Central memory CD8-positive, alpha-beta T cell (primary cell): ENCODE measurements at regions not wholly inside any gene's neighbourhood (a gene's known extent, or its start where the extent isn't known, plus 50 kb on each side); places are given as distances from the start of the nearest gene placed in this dataset.

ENCODE experiments used
- ATAC-seq: fragments of 150-1000 bp; cut with Tn5 transposase; replicated peaks from 2 replicates; pipeline ENCODE4 v1.10.0; 2022; ENCODE audit warnings: mild to moderate bottlenecking, moderate FRiP score, moderate number of reproducible peaks; ENCODE audit not compliant: poor library complexity, severe bottlenecking; ENCODE audit errors: extremely low read depth
- DNase-seq, 2 donors: peaks; one replicate each; pipeline ENCODE4 v3.0.0; 2021; ENCODE audit warnings: low spot score in 2 of 2
- H3K27ac Mint-ChIP-seq: one replicate; pipeline ENCODE4 v1.8.0; 2022; ENCODE audit warnings: low read depth, mild to moderate bottlenecking, moderate library complexity, mixed read lengths
- H3K27me3 Mint-ChIP-seq: one replicate; pipeline ENCODE4 v1.8.0; 2022; ENCODE audit warnings: mixed read lengths
- H3K36me3 Mint-ChIP-seq: one replicate; pipeline ENCODE4 v1.8.0; 2022; ENCODE audit warnings: mild to moderate bottlenecking, moderate library complexity, mixed read lengths; ENCODE audit not compliant: insufficient read depth
- H3K4me1 Mint-ChIP-seq: one replicate; pipeline ENCODE4 v1.8.0; 2022; ENCODE audit warnings: mixed read lengths
- H3K4me3 Mint-ChIP-seq: one replicate; pipeline ENCODE4 v1.8.0; 2022; ENCODE audit warnings: mild to moderate bottlenecking, moderate library complexity, mixed read lengths
- H3K9me3 Mint-ChIP-seq: one replicate; pipeline ENCODE4 v1.8.0; 2022; ENCODE audit warnings: mixed read lengths

DNA sequence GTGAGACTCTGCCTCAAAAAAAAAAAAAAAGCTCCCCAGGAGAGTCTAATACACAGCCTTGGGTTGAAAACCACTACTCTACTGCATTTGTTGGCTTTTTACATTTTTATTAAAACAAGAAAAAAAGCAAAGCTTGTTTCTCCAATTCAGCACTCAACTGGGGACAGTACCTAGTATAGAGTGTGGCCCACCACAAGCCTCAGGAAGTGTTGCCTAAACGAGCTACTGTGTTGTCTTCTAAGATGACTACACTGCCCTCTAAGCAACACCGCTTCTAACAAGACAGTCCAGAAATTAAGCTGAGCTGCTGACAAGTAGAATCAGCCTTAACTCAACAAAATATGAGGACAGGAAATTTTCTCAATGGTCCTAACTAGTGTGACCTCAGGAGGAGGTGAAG, 522.2 kb downstream of the FGF9 start:
- DNase-seq (no peak), ATAC-seq (no peak)
- Mint-ChIP-seq H3K4me3 (no peak overlapping the region), H3K9me3 (no peaks in the 10 kb centered on the region), H3K27ac (no peak overlapping the region), H3K27me3 (no peaks in the 10 kb centered on the region), H3K36me3 (peaks cover 2% of the 10 kb centered on the region), H3K4me1 (no peaks in the 10 kb centered on the region)

DNA sequence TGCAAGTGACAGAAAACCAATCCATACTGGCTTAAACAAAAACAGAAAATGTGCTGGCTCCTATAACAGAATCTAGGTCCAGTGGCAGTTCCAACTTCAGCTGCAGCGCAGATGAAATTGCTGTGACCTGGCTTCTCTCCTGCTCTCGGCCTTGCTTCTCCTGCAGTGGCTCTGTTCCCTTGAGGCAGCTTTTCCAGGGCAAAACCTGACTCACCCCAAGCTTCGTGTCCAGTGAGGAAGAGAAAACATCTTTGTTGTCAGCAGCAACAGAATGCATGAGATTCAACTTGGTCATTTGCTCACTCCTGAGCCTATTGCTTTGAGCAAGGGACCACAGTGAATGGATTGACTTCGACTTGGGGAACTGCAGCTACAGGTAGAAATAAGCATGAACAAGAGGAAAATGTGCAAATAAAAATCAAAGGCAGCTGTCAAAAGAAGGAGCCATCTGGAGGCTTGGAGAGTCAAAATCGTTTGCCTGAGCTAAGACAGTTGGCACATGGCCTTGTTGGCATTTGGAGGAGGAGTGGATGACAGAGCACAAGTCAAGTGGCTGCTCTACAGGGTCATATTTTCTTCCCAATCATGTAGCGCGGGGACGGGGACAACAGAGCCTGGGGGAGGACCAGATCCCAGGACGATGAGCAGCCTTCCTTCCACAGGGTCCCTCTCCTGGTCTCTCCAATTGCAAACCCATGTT, 523.4 kb downstream of the FGF9 start:
- H3K36me3 Mint-ChIP-seq = peaks cover 2% of the 10 kb centered on the region
- no peak overlapping the region for H3K4me3 Mint-ChIP-seq
- H3K9me3 Mint-ChIP-seq = no peaks in the 10 kb centered on the region
- ATAC-seq = no peak
- no peak for DNase-seq
- H3K4me1 Mint-ChIP-seq = no peaks in the 10 kb centered on the region
- no peaks in the 10 kb centered on the region for H3K27me3 Mint-ChIP-seq
- no peak overlapping the region for H3K27ac Mint-ChIP-seq

DNA sequence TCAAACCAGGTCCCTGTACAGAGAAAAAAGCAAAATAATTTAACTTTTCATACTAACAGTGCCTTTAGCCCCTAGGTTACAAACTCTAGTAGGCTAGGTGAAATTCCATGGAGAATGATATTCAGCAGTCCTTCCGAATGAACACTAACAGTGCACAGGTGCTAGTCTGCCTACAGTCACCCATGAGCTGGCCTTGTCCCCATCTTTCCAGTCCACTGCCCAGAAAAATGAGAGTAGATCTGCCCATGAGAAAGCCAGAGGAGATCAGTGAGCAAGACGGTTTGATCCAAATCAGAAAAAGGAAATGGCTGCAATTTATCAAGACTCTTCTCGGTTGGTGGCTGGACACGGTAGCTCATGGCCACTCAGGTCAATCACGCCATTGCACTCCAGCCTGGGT, 524.9 kb downstream of the FGF9 start:
- no peak overlapping the region for H3K4me3 Mint-ChIP-seq

DNA sequence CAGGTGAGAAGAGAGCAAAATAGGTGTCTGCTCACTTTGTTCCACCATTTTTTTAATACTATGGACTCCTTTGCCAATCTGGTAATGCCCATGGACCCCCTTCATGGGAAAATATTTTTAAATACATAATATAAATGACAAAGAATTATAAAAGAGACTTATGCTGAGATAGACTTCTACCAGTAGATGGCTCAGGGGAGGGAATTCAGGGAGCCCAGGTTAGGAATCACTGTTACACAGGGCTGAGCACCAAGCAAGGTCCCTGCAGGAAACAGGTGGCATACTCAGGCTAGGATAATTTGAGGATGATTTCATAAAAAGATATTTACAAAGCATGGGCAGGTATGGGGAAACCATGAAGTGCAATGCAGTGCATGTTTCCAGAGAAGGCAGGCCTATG, 525.9 kb downstream of the FGF9 start:
- DNase-seq (no peak), ATAC-seq (no peak)
- Mint-ChIP-seq H3K9me3 (no peaks in the 10 kb centered on the region), H3K36me3 (peaks cover 2% of the 10 kb centered on the region), H3K4me1 (no peaks in the 10 kb centered on the region), H3K27ac (no peak overlapping the region), H3K27me3 (no peaks in the 10 kb centered on the region), H3K4me3 (no peak overlapping the region)

More for the DNA sequence above, 524.9 kb downstream of the FGF9 start:
- Mint-ChIP-seq H3K27me3 (no peaks in the 10 kb centered on the region), H3K36me3 (peaks cover 2% of the 10 kb centered on the region), H3K4me1 (no peaks in the 10 kb centered on the region), H3K27ac (no peak overlapping the region), H3K9me3 (no peaks in the 10 kb centered on the region)
- DNase-seq = no peak
- ATAC-seq = no peak

DNA sequence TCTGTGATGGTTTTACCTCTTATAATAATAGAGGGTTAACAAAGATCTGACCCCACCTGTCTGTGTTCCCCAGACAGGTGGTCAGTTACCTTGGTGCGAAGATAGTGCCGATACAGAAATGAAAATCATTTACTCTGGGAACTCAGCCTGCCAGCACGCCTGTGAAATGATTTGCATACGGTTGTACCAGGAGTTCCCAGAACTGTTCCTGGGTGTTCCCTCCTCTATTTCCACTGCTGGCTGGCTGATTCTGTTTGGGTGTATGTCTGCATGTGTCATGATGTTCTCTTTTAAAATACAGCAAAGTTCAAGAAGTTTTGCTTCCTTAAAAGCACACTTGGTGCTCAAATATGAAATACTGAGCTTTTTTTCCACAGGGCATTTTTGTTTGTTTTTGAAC, 527.1 kb downstream of the FGF9 start:
- H3K27ac Mint-ChIP-seq = no peak overlapping the region
- no peaks in the 10 kb centered on the region for H3K27me3 Mint-ChIP-seq
- ATAC-seq = no peak
- DNase-seq = no peak
- H3K4me1 Mint-ChIP-seq = no peaks in the 10 kb centered on the region
- H3K9me3 Mint-ChIP-seq = no peaks in the 10 kb centered on the region
- no peak overlapping the region for H3K4me3 Mint-ChIP-seq
- H3K36me3 Mint-ChIP-seq = peaks cover 2% of the 10 kb centered on the region

DNA sequence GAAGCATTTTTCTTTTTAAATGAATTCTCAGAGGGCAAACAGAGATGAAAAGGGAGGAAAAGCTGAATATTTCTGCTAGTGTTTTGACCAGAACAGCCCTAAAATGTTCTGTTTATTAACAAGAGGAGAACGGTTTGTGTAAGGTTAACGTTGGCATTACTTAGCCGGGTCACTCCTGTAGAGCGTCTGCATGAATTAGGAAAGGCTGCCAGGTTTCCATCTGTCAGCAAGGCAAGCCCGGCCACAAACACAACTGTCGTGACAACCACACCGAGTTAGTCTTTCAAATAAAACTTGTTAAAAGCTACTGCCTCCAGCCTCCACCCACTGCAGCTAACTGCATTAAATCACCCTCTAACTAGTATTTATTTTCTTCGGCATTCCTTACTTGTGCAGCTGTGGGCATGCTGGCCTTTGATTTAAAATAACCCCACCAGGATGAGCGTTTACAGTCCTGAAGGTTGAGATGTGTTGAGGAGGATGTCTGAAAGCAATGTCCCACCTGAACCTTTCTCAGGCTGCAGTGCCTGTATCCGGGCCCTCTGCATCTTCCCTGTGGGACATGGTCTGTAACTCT, 527.9 kb downstream of the FGF9 start:
- Mint-ChIP-seq H3K4me1 (no peaks in the 10 kb centered on the region), H3K27ac (no peak overlapping the region), H3K36me3 (peaks cover 2% of the 10 kb centered on the region), H3K27me3 (no peaks in the 10 kb centered on the region), H3K9me3 (no peaks in the 10 kb centered on the region), H3K4me3 (no peak overlapping the region)
- DNase-seq (no peak), ATAC-seq (no peak)

DNA sequence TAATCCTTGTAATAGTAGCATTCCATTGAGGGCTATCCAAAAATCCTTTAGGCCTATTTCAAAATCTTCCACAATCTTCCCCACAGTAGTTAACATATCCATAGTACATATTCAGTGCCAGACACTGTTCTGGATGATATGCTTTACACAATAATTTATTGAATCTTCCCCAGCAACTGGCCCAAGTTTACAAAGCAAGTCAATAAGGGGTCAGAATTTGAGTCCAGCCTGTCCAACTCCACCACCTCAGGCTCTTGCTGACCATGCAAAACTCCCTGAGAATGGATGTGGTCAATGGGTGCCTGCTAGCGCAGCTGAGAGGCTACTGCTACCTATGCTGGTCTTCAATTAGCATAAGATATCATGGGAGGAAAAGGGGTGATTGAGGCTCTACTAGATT, 529.6 kb downstream of the FGF9 start:
- no peak for ATAC-seq
- H3K4me1 Mint-ChIP-seq = no peaks in the 10 kb centered on the region

DNA sequence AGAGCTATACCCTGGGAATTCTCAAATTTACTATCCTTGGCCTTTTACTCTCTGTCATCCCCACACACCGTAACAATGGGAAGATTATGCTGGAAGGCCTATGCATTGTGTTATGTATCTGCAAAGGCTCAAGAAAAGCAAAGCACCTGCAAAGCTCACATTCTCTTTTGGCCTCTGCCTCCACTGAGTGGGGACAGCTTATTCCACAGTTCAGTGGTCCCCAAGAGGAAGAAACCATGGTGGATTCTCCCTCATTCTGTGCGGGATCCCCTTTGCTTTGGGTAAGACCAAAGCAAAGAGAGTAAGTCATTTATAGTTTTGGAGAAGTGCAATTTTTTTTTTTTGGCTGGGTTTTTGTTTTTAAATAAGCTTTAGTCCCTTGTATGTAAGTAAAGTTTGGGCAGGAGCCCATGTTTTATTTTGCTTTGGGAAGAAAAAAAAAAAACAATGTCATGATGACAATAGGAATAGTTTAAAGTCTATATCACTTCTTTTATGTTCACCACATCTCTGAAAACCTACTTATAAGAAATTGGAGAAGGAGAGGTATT, 530.6 kb downstream of the FGF9 start:
- Mint-ChIP-seq H3K27ac (no peak overlapping the region), H3K36me3 (no peaks in the 10 kb centered on the region)
- ATAC-seq = no peak

More for the DNA sequence above, 529.6 kb downstream of the FGF9 start:
- H3K36me3 Mint-ChIP-seq = peaks cover 2% of the 10 kb centered on the region
- DNase-seq = no peak
- no peaks in the 10 kb centered on the region for H3K27me3 Mint-ChIP-seq
- no peaks in the 10 kb centered on the region for H3K9me3 Mint-ChIP-seq
- H3K27ac Mint-ChIP-seq = no peak overlapping the region
- no peak overlapping the region for H3K4me3 Mint-ChIP-seq

DNA sequence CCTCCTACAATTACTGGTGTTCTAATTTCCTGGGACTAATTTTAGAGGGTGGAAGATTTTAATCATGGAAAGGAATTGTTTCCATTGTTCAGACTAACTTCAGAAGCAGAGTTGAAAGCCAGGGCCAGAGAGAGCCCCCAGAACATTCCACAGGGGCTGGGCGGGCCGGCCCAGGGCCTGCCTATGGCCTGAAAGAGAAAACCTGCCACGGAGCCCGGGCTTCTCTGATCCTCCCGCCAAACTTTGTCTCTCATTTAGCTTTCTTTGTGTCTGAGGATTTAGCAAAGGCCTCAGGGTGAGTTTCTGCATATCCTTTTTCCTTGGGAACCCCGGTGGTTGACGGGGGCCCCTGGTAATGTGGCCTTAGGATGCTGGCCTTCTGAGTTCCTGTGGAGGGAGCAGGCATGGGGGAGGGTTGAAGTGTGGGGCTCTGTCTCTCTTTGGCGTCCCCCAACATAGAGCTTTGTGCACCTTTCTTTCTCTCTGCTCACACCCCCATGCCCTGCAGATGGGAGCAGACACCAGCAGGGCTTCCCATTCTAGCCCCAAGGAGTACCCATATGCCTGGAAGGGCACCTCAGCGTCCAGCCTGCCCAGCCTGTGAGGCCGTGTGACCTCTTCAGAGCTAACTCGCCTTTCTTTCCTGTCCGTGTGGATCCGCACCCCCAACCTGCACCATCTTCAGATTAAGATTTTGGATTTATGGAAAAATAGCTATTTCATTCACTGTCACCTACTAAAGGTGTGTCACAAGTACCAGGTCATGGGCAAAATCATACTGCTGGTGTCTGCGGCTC, 539.5 kb downstream of the FGF9 start:
- H3K27ac Mint-ChIP-seq = no peak overlapping the region
- H3K4me3 Mint-ChIP-seq = no peak overlapping the region
- no peaks in the 10 kb centered on the region for H3K9me3 Mint-ChIP-seq
- no peaks in the 10 kb centered on the region for H3K27me3 Mint-ChIP-seq
- no peak for ATAC-seq
- H3K36me3 Mint-ChIP-seq = no peaks in the 10 kb centered on the region
- DNase-seq = no peak
- peaks cover 10% of the 10 kb centered on the region for H3K4me1 Mint-ChIP-seq

More for the DNA sequence above, 530.6 kb downstream of the FGF9 start:
- Mint-ChIP-seq H3K9me3 (no peaks in the 10 kb centered on the region), H3K4me1 (no peaks in the 10 kb centered on the region), H3K27me3 (no peaks in the 10 kb centered on the region), H3K4me3 (no peak overlapping the region)
- DNase-seq = no peak

DNA sequence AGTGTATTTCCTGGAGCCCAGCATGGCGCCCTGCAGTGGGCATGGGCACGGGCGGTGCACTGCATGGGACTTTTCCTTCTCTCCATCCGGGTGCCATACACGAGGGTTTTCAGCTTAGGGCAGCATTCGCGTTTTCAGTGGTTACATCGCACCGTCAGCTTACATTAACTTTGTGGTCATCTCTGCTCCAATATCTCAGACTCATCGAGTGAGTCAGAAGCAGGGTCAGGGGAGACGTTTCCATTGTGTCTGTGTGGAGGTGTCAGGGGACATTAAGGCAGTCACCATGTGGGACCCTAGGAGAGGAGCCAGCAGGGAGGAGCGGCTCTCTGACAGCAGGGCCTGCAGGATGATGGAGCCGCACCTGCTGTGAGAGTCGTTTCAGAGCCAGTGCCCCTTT, 541.0 kb downstream of the FGF9 start:
- Mint-ChIP-seq H3K27ac (no peak overlapping the region), H3K36me3 (no peaks in the 10 kb centered on the region), H3K4me3 (no peak overlapping the region), H3K4me1 (peaks cover 10% of the 10 kb centered on the region), H3K9me3 (no peaks in the 10 kb centered on the region), H3K27me3 (no peaks in the 10 kb centered on the region)
- ATAC-seq = no peak
- DNase-seq = no peak

DNA sequence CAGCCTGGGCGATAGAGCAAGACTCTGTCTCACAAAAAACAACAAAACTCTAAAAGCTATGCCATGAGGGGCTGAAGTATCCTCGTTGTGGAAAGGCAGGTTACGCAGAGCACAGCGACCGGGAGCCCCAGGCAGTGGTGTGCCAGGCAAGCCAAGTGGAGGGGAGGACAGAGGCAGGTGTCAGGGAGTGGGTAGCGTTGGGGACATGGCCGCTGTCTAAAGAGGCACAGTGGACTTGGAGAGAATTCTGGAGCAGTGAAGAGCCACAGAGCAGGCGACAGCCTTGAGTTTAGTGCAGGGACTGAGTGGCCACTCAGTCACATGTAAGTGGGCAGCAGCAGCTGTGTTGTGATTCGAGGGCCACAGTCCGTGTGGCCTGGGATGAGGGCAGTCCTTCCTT, 541.7 kb downstream of the FGF9 start:
- H3K27me3 Mint-ChIP-seq = no peaks in the 10 kb centered on the region
- H3K36me3 Mint-ChIP-seq = no peaks in the 10 kb centered on the region
- no peaks in the 10 kb centered on the region for H3K9me3 Mint-ChIP-seq
- no peak for ATAC-seq
- no peak overlapping the region for H3K4me3 Mint-ChIP-seq
- no peak overlapping the region for H3K27ac Mint-ChIP-seq
- no peak for DNase-seq
- H3K4me1 Mint-ChIP-seq = peaks cover 10% of the 10 kb centered on the region

DNA sequence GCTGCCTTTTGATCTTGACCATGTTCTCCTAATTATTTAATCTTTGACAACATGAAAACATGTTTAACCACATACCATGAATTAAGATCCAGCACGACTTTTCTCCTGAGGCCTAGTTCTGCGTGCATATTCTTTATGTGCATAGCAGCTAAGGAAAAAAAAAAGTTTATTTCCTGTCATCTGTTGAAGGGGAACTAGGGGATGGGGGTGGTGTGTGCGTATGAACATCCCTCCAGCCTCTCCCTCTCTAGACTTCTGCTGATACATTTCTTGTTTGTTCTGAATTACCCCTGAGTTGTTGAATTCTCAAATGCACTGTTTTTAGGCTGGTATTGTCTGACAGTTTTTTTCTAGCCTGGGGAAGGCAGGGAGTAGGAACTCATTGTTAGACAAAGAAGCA, 543.3 kb downstream of the FGF9 start:
- Mint-ChIP-seq H3K36me3 (no peaks in the 10 kb centered on the region), H3K27me3 (no peaks in the 10 kb centered on the region), H3K27ac (no peak overlapping the region), H3K4me3 (no peak overlapping the region), H3K4me1 (peaks cover 10% of the 10 kb centered on the region), H3K9me3 (no peaks in the 10 kb centered on the region)
- DNase-seq = no peak
- ATAC-seq = no peak

DNA sequence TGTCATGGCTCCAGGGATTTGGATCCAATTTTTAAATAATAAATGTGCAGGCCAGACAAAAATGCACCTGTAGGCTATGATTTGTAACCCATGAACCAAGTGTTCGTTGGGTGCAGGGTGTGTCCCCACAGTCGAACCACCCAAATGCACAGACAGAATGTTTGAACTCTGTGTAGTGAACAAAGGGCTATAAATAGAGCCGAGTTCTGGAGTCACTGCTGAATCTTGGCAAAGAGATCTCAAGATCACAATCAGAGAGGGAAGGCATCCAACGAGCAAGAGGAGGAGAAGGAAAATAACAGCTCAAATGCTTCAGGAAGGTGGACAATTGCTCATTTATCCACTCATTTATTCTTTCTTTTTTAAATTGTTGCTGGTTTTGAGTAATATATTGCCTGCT, 547.9 kb downstream of the FGF9 start:
- ATAC-seq = no peak

More for the DNA sequence above, 547.9 kb downstream of the FGF9 start:
- no peak for DNase-seq
- Mint-ChIP-seq H3K9me3 (no peaks in the 10 kb centered on the region), H3K27me3 (no peaks in the 10 kb centered on the region), H3K36me3 (no peaks in the 10 kb centered on the region), H3K27ac (no peak overlapping the region), H3K4me3 (no peak overlapping the region), H3K4me1 (peaks cover 8% of the 10 kb centered on the region)
